Upper lobe of left lung (tissue), 6 donors: ENCODE measurements at regions not wholly inside any gene's neighbourhood (a gene's known extent, or its start where the extent isn't known, plus 50 kb on each side); places are given as distances from the start of the nearest gene placed in this dataset.

ENCODE experiments used
- ATAC-seq, 2 donors: fragments of 200-7000 bp; cut with Tn5 transposase; one replicate each; pipeline ENCODE4 v1.9.1; 2022; ENCODE audit warnings: mild to moderate bottlenecking in 2 of 2, moderate library complexity in 2 of 2; ENCODE audit not compliant: low FRiP score in 2 of 2
- DNase-seq, 2 donors: peaks; one replicate each; pipeline ENCODE4 v3.0.0-alpha.2; 2019 to 2020
- H3K27ac ChIP-seq, 4 donors: fragments of 200-600 bp; sonication (generic); one replicate each; pipeline ENCODE4 v1.5.1; 2016 to 2019
- H3K27me3 ChIP-seq, 4 donors: fragments of 200-600 bp; sonication (generic); one replicate each; pipeline ENCODE4 v1.5.1; 2017 to 2019
- H3K36me3 ChIP-seq, 4 donors: fragments of 200-600 bp; sonication (generic); one replicate each; pipeline ENCODE4 v1.5.1; 2016 to 2019
- H3K4me1 ChIP-seq, 4 donors: fragments of 200-600 bp; sonication (generic); one replicate each; pipeline ENCODE4 v1.5.1; 2018 to 2019
- H3K4me3 ChIP-seq, 4 donors: fragments of 200-600 bp; sonication (generic); one replicate each; pipeline ENCODE4 v1.5.1; 2017 to 2019; ENCODE audit warnings: mild to moderate bottlenecking in 2 of 4, moderate library complexity in 1 of 4
- H3K9me3 ChIP-seq, 4 donors: fragments of 200-600 bp; sonication (generic); one replicate each; pipeline ENCODE4 v1.5.1; 2018 to 2019
- EP300 ChIP-seq, 4 donors: sonication (generic); formaldehyde crosslinking; IDR thresholded peaks; one replicate each; pipeline ENCODE4 v1.5.1; 2017; ENCODE audit warnings: antibody characterized with exemption in 4 of 4, control low read depth in 2 of 4
- POLR2A ChIP-seq, 4 donors: fragments of 450-650 bp; IDR thresholded peaks; one replicate each; pipeline ENCODE4 v1.5.1; 2016 to 2017; ENCODE audit warnings: antibody characterized with exemption in 4 of 4, mild to moderate bottlenecking in 2 of 4
- POLR2AphosphoS5 ChIP-seq, 2 donors: sonication (generic); formaldehyde crosslinking; IDR thresholded peaks; one replicate each; pipeline ENCODE4 v1.5.1; 2017; ENCODE audit warnings: antibody characterized with exemption in 2 of 2
- WGBS, 2 donors: methylation state at CpG; one replicate each; pipeline ENCODE4 v1.1.5; 2017 to 2018; 5-methylcytosine and 5-hydroxymethylcytosine counted together
- TF ChIP-seq, protein P1 (sequence below), 6 experiments: fragments of 450-650 bp in 4 of 6; fragments of 200-600 bp in 2 of 6; sonication (generic) in 2 of 6; IDR thresholded peaks; one replicate each; pipeline ENCODE4 v1.5.1; 2016 to 2019; ENCODE audit warnings: antibody characterized with exemption in 6 of 6
- donor health status: DM: no; HTN: no; CAD: no; lungs with moderate emphysema.
- donor health status: DM: no; HTN: yes; CAD: no; lungs with severe emphysema.

DNA sequence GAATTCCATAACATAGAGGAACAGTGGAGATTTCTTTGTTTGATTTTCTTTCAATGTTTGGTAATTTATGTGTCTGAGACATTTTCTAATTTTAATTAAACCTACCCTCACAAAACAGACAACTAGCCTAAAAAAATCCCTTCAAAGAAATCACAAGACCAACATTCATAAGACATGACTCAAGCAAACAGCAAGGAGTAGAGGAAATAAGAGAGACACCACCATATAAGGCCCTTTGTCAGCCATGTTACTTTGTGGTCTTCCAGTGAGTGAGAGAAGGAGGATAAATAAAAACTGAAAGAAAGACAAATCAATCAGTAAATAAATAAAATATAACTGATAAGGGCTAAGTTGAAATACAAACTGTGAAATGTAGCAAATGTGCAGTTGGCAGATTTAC, 830.8 kb upstream of the SLC39A10 start:
- no peak for TF ChIP-seq EP300 (IDR thresholded peaks at IDR 0.05)
- TF ChIP-seq, protein P1, sequence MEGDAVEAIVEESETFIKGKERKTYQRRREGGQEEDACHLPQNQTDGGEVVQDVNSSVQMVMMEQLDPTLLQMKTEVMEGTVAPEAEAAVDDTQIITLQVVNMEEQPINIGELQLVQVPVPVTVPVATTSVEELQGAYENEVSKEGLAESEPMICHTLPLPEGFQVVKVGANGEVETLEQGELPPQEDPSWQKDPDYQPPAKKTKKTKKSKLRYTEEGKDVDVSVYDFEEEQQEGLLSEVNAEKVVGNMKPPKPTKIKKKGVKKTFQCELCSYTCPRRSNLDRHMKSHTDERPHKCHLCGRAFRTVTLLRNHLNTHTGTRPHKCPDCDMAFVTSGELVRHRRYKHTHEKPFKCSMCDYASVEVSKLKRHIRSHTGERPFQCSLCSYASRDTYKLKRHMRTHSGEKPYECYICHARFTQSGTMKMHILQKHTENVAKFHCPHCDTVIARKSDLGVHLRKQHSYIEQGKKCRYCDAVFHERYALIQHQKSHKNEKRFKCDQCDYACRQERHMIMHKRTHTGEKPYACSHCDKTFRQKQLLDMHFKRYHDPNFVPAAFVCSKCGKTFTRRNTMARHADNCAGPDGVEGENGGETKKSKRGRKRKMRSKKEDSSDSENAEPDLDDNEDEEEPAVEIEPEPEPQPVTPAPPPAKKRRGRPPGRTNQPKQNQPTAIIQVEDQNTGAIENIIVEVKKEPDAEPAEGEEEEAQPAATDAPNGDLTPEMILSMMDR (IDR thresholded peaks at IDR 0.05) = no peak
- TF ChIP-seq POLR2A (IDR thresholded peaks at IDR 0.05) = no peak
- no peak for TF ChIP-seq POLR2AphosphoS5 (IDR thresholded peaks at IDR 0.05)
- no peak for ATAC-seq

DNA sequence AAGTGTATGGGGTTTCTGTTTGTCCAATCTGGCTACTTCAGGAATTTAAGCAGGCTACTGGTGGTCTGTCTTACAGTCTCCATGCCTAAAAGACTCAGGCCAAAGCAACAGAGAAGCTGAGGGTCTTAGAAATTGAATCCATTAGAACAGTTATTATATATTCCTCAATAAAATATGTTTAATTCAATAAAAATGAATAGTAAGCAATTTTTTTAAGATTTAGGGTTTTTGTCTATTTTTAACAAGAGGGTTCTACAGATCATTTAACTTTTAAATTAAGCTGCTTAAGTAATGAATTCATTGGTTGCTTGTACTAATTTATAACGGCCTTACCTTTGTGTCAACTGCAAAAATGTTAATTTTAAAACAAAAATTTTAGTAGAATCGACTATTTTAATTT, 832.6 kb upstream of the SLC39A10 start:
- WGBS, 2 donors = 58 to 71% methylated on average over 2 of the region's 2 CpGs
- TF ChIP-seq, protein P1 (IDR thresholded peaks at IDR 0.05) = no peak
- TF ChIP-seq POLR2A (IDR thresholded peaks at IDR 0.05) (no peak), EP300 (IDR thresholded peaks at IDR 0.05) (no peak), POLR2AphosphoS5 (IDR thresholded peaks at IDR 0.05) (no peak)
- Histone ChIP-seq H3K36me3 (no peaks in the 10 kb centered on the region), H3K4me1 (no peaks in the 10 kb centered on the region), H3K4me3 (no peak overlapping the region), H3K27me3 (no peaks in the 10 kb centered on the region), H3K9me3 (no peaks in the 10 kb centered on the region), H3K27ac (no peak overlapping the region)
- no peak for ATAC-seq
- DNase-seq = no peak

More for the DNA sequence above, 830.8 kb upstream of the SLC39A10 start:
- no peaks in the 10 kb centered on the region for H3K4me1 ChIP-seq
- H3K27me3 ChIP-seq = no peaks in the 10 kb centered on the region
- H3K4me3 ChIP-seq = no peak overlapping the region
- H3K27ac ChIP-seq = no peak overlapping the region
- no peak for DNase-seq
- no peaks in the 10 kb centered on the region for H3K9me3 ChIP-seq
- no peaks in the 10 kb centered on the region for H3K36me3 ChIP-seq

DNA sequence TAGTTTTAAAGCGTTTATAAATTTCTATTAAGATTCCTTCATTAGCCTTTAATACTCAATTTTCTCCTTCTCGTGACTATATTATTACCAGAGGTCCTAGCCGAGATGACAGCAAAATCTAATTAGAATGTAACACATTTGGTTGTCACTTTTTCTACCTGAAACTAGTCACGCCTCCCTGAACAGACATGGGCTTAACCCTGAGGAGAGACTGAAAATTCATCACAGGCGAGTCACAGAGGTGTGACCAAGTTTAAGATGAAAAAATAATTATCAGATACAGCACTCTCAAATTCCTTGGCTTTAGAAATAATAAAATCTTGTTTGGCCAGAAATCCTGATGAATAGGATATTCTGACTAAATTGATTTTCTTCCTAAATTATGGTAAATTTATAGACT, 834.4 kb upstream of the SLC39A10 start:
- no peak for DNase-seq

DNA sequence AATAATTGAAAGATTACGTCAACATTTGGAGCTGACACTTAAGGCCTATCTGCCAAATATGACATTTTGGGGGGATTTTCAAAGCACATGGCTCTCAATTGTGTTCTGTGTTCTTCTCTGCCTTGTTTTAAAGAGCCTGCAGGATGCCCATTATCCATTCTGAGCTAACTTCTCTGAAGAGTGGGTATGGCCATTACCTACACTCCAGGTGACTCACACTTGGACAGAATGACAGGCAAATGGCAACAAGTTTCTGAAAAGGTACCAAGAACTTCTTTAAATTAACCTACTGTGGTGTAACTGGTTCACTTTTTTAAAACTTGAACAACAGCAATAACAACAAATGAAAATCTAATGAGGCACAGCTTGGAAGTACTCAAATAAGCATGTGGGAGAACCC, 834.9 kb upstream of the SLC39A10 start:
- H3K27ac ChIP-seq = no peak overlapping the region
- 0% methylated on average over 1 of the region's 1 CpG for WGBS, 2 donors
- TF ChIP-seq, protein P1 (IDR thresholded peaks at IDR 0.05) = no peak
- no peak for TF ChIP-seq EP300 (IDR thresholded peaks at IDR 0.05)
- no peak for TF ChIP-seq POLR2AphosphoS5 (IDR thresholded peaks at IDR 0.05)
- no peak for TF ChIP-seq POLR2A (IDR thresholded peaks at IDR 0.05)
- H3K27me3 ChIP-seq = no peaks in the 10 kb centered on the region
- H3K4me3 ChIP-seq = no peak overlapping the region
- no peaks in the 10 kb centered on the region for H3K9me3 ChIP-seq
- ATAC-seq = no peak
- H3K36me3 ChIP-seq = no peaks in the 10 kb centered on the region
- DNase-seq = no peak
- H3K4me1 ChIP-seq = no peaks in the 10 kb centered on the region

More for the DNA sequence above, 834.4 kb upstream of the SLC39A10 start:
- ATAC-seq = no peak
- WGBS, 2 donors = 70 to 86% methylated on average over 5 of the region's 5 CpGs
- H3K27me3 ChIP-seq = no peaks in the 10 kb centered on the region
- H3K4me3 ChIP-seq = no peak overlapping the region
- TF ChIP-seq POLR2AphosphoS5 (IDR thresholded peaks at IDR 0.05) = no peak
- no peak for TF ChIP-seq EP300 (IDR thresholded peaks at IDR 0.05)
- TF ChIP-seq, protein P1 (IDR thresholded peaks at IDR 0.05) = no peak
- TF ChIP-seq POLR2A (IDR thresholded peaks at IDR 0.05) = no peak
- H3K4me1 ChIP-seq = no peaks in the 10 kb centered on the region
- no peaks in the 10 kb centered on the region for H3K9me3 ChIP-seq
- no peak overlapping the region for H3K27ac ChIP-seq
- H3K36me3 ChIP-seq = no peaks in the 10 kb centered on the region

DNA sequence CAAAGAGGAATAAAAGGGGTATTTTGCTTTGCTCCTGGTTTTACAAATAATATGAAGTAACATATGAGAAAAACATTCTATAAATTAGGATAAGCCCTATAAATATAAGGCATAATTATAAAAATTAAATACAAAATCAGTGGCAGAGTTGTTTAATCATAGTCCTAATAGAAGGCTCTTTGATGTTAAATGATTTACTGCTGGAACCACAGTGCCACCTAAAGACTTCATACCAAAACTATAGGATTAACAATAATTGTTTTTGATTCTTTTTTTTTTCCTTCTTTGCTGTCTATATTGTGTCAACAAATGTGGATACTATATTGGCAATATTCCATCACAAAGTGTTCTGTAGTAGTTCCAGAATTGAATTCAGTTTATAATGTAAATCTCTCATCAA, 837.7 kb upstream of the SLC39A10 start:
- ATAC-seq (no peak), DNase-seq (no peak)
- H3K9me3 ChIP-seq = no peaks in the 10 kb centered on the region
- TF ChIP-seq EP300 (IDR thresholded peaks at IDR 0.05) = no peak
- no peak for TF ChIP-seq POLR2AphosphoS5 (IDR thresholded peaks at IDR 0.05)
- TF ChIP-seq, protein P1 (IDR thresholded peaks at IDR 0.05) = no peak
- TF ChIP-seq POLR2A (IDR thresholded peaks at IDR 0.05) = no peak
- no peaks in the 10 kb centered on the region for H3K36me3 ChIP-seq
- no peaks in the 10 kb centered on the region for H3K4me1 ChIP-seq
- H3K4me3 ChIP-seq = no peak overlapping the region
- H3K27ac ChIP-seq = no peak overlapping the region
- H3K27me3 ChIP-seq = no peaks in the 10 kb centered on the region
